Vagina (tissue), 2 donors: ENCODE measurements at regions not wholly inside any gene's neighbourhood (a gene's known extent, or its start where the extent isn't known, plus 50 kb on each side); places are given as distances from the start of the nearest gene placed in this dataset.

Source experiments
- CTCF ChIP-seq, 3 experiments: fragments of 450-650 bp in 2 of 3; fragments of 200-600 bp in 1 of 3; sonication (generic) in 1 of 3; IDR thresholded peaks; one replicate each; pipeline ENCODE4 v1.5.1; 2017 to 2019; ENCODE audit warnings: antibody characterized with exemption in 3 of 3, mild to moderate bottlenecking in 2 of 3, moderate library complexity in 2 of 3
- POLR2A ChIP-seq, 2 donors: fragments of 450-650 bp; IDR thresholded peaks; one replicate each; pipeline ENCODE4 v1.6.1; 2017; ENCODE audit warnings: antibody characterized with exemption in 2 of 2, mild to moderate bottlenecking in 2 of 2, moderate library complexity in 2 of 2
- POLR2AphosphoS5 ChIP-seq, 2 donors: sonication (generic); formaldehyde crosslinking; IDR thresholded peaks; one replicate each; pipeline ENCODE4 v1.9.0; 2017; ENCODE audit warnings: antibody characterized with exemption in 2 of 2, mild to moderate bottlenecking in 2 of 2, low read depth in 1 of 2; ENCODE audit not compliant: insufficient read depth in 1 of 2

DNA sequence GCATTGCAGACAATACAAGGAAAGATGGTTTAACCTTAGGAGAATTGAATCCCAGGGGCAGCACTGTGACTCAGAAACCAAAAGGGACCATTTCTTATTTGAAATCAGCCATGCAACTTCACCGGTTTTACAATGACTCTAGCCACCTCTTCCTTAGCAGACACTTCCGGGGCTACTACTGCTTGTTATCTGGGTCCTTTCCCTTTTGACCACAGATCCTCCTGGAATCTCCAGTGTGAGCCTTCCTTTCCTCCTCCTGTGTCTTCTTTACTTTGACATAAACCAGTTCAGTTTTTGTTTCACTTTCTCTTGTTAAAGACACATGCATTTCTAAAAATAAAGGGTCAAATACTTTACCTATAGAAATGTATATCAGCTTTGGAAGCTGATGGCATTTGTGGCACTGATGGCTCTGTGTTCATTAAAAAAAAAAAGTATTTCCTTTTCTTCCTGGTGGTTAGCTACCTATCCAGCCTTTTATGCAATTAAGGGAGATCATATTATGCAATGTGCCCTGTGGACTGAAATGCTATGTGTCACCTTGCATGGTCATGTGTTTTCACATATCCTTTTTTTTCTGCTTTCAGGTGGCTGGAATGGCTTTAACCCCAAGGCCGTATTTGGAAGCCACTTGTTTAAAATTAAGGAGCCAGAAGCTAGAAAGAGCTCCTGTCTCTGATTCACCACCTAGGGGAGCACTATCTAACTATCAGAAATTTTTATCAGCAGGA is 296.2 kb downstream of the CHL1 start:
- TF ChIP-seq POLR2A (IDR thresholded peaks at IDR 0.05) (no peak), CTCF (IDR thresholded peaks at IDR 0.05) (no peak), POLR2AphosphoS5 (IDR thresholded peaks at IDR 0.05; ENCODE audit: insufficient read depth in 1 of 2, low read depth in 1 of 2) (no peak)
